ENCODE measurements at regions not wholly inside any gene's neighbourhood (a gene's known extent, or its start where the extent isn't known, plus 50 kb on each side); places are given as distances from the start of the nearest gene placed in this dataset.

DNA sequence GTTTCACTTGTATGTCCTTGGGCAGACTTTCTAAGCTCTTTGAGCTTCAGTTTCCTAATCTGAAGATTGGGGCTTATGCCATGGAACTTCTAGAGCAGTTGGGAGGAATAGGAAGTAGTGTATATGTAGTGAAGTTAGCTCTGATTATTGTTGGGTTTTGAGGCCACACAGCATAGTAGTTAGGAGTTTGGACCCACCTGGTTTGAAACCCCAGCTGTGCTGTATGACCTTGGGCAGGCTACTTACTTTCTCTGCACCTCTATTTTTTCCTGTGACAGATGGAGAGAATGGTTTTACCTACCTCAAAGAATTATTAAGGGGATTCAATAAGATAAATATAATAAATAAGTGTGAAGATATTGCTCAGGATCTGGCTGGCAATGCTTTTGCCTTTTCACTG lies 61.4 kb upstream of the ADRB1 start (continued):
- TF ChIP-seq, protein P1, sequence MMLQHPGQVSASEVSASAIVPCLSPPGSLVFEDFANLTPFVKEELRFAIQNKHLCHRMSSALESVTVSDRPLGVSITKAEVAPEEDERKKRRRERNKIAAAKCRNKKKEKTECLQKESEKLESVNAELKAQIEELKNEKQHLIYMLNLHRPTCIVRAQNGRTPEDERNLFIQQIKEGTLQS (IDR thresholded peaks at IDR 0.05) = no peak

DNA sequence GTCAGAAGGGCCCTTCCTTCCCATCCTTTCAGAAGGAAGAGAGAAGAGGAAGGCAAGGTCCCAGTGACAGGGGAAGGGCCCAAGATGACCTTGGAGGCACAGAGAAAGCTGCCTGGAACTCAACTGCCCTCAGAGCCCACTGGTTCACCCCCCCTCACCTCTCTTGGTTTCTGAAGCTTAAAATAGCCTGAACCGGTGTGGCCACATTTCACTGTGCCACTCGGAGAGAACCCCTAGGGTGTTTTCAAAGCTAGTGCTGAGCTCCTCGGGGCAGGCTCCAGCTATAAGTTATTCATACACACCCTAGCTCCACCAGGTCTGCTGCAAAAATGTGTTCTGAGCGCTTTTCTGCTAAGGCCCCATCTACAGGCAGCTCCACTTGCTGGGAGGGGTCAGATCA lies 60.9 kb upstream of the ADRB1 start:
- 82% methylated on average over 4 of the region's 4 CpGs for WGBS
- no peak overlapping the region for H3K4me3 ChIP-seq (ENCODE audit: low read depth in 1 of 3, low read length in 3 of 3)
- no peak for DNase-seq (ENCODE audit: low spot score)
- no peaks in the 10 kb centered on the region for H3K27me3 ChIP-seq (ENCODE audit: control insufficient read depth in 4 of 4, insufficient read depth in 4 of 4, low read length in 3 of 4)
- no peak overlapping the region for H3K27ac ChIP-seq (ENCODE audit: low read depth in 1 of 2, low read length in 2 of 2)
- H3K9me3 ChIP-seq (ENCODE audit: control insufficient read depth in 4 of 4, low read length in 3 of 4) = no peaks in the 10 kb centered on the region
- H3K4me1 ChIP-seq (ENCODE audit: control insufficient read depth in 4 of 4, insufficient read depth in 4 of 4, low read length in 3 of 4) = no peaks in the 10 kb centered on the region
- H3K36me3 ChIP-seq (ENCODE audit: control insufficient read depth in 4 of 4, insufficient read depth in 3 of 4, low read depth in 1 of 4, low read length in 3 of 4) = no peaks in the 10 kb centered on the region
- H3K9ac ChIP-seq (ENCODE audit: low read depth in 1 of 2, low read length in 2 of 2) = no peak overlapping the region
- TF ChIP-seq, protein P2, sequence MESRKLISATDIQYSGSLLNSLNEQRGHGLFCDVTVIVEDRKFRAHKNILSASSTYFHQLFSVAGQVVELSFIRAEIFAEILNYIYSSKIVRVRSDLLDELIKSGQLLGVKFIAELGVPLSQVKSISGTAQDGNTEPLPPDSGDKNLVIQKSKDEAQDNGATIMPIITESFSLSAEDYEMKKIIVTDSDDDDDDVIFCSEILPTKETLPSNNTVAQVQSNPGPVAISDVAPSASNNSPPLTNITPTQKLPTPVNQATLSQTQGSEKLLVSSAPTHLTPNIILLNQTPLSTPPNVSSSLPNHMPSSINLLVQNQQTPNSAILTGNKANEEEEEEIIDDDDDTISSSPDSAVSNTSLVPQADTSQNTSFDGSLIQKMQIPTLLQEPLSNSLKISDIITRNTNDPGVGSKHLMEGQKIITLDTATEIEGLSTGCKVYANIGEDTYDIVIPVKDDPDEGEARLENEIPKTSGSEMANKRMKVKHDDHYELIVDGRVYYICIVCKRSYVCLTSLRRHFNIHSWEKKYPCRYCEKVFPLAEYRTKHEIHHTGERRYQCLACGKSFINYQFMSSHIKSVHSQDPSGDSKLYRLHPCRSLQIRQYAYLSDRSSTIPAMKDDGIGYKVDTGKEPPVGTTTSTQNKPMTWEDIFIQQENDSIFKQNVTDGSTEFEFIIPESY (IDR thresholded peaks at IDR 0.05) = no peak
- TF ChIP-seq NR2F2 (IDR thresholded peaks at IDR 0.05) = no peak
- TF ChIP-seq, protein P3, sequence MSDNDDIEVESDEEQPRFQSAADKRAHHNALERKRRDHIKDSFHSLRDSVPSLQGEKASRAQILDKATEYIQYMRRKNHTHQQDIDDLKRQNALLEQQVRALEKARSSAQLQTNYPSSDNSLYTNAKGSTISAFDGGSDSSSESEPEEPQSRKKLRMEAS (IDR thresholded peaks at IDR 0.05) = no peak
- TF ChIP-seq GABPA (IDR thresholded peaks at IDR 0.05 in 1 of 2, conservative IDR thresholded peaks at IDR 0.05 in 1 of 2) = no peak
- TF ChIP-seq HNF4G (IDR thresholded peaks at IDR 0.05) = no peak
- TF ChIP-seq, protein P4, sequence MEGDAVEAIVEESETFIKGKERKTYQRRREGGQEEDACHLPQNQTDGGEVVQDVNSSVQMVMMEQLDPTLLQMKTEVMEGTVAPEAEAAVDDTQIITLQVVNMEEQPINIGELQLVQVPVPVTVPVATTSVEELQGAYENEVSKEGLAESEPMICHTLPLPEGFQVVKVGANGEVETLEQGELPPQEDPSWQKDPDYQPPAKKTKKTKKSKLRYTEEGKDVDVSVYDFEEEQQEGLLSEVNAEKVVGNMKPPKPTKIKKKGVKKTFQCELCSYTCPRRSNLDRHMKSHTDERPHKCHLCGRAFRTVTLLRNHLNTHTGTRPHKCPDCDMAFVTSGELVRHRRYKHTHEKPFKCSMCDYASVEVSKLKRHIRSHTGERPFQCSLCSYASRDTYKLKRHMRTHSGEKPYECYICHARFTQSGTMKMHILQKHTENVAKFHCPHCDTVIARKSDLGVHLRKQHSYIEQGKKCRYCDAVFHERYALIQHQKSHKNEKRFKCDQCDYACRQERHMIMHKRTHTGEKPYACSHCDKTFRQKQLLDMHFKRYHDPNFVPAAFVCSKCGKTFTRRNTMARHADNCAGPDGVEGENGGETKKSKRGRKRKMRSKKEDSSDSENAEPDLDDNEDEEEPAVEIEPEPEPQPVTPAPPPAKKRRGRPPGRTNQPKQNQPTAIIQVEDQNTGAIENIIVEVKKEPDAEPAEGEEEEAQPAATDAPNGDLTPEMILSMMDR (IDR thresholded peaks at IDR 0.05; ENCODE audit: low read depth, low read length, missing input control) = no peak
- TF ChIP-seq EGR1 (IDR thresholded peaks at IDR 0.05; ENCODE audit: low read depth in 2 of 2) = no peak

DNA sequence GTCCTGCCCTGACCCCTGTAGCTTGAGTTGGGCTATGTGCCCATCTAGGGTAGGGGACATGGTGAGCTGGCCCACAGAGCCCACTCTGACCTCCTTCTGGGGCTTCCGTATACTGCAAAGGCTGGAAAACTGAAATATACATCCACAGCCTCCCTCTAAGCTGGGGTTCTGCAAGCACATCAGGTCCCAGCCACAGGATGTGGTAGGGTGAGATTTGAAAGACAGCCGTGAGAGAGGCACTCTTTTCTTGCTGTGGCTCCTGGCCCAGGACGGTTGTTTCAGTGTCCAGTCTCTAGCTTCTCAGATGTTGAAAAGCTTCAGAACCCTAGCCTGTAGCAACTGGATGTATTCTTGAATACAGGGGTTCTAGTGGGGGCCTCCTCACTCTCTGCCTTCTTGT lies 60.1 kb upstream of the ADRB1 start:
- Histone ChIP-seq H3K4me1 (ENCODE audit: control insufficient read depth in 4 of 4, insufficient read depth in 4 of 4, low read length in 3 of 4) (no peaks in the 10 kb centered on the region), H3K27ac (ENCODE audit: low read depth in 1 of 2, low read length in 2 of 2) (no peak overlapping the region), H3K4me3 (ENCODE audit: low read depth in 1 of 3, low read length in 3 of 3) (no peak overlapping the region), H3K9ac (ENCODE audit: low read depth in 1 of 2, low read length in 2 of 2) (no peak overlapping the region), H3K27me3 (ENCODE audit: control insufficient read depth in 4 of 4, insufficient read depth in 4 of 4, low read length in 3 of 4) (no peaks in the 10 kb centered on the region), H3K9me3 (ENCODE audit: control insufficient read depth in 4 of 4, low read length in 3 of 4) (no peaks in the 10 kb centered on the region), H3K36me3 (ENCODE audit: control insufficient read depth in 4 of 4, insufficient read depth in 3 of 4, low read depth in 1 of 4, low read length in 3 of 4) (no peaks in the 10 kb centered on the region)
- TF ChIP-seq, protein P4 (IDR thresholded peaks at IDR 0.05; ENCODE audit: low read depth, low read length, missing input control) = no peak
- TF ChIP-seq NR2F2 (IDR thresholded peaks at IDR 0.05) = no peak
- no peak for TF ChIP-seq GABPA (IDR thresholded peaks at IDR 0.05 in 1 of 2, conservative IDR thresholded peaks at IDR 0.05 in 1 of 2)
- no peak for TF ChIP-seq EGR1 (IDR thresholded peaks at IDR 0.05; ENCODE audit: low read depth in 2 of 2)
- no peak for TF ChIP-seq RAD21 (IDR thresholded peaks at IDR 0.05)
- no peak for DNase-seq (ENCODE audit: low spot score)
- 84% methylated on average over 3 of the region's 3 CpGs for WGBS

Measured in liver (tissue), 8 donors.